Astrocyte (in vitro differentiated cells and primary cell): ENCODE measurements at regions not wholly inside any gene's neighbourhood (a gene's known extent, or its start where the extent isn't known, plus 50 kb on each side); places are given as distances from the start of the nearest gene placed in this dataset.

Experiments
- DNase-seq: peaks from one replicate; pipeline ENCODE4 v3.0.0-alpha.2; 2010; ENCODE audit warnings: low read depth
- FAIRE-seq: peaks from 2 replicates; lab custom pipeline; 2011; peaks lifted over from hg19 to GRCh38; lab: Jason Lieb, UNC
- H2AFZ ChIP-seq: 2 replicates; pipeline ENCODE4 v1.6.0; 2012; ENCODE audit warnings: low read depth, low read length, inconsistent platforms
- H3K27ac ChIP-seq: 2 replicates; pipeline ENCODE4 v1.5.1; 2011; ENCODE audit warnings: low read depth, low read length, inconsistent platforms
- H3K27me3 ChIP-seq: 2 replicates; pipeline ENCODE4 v1.6.0; 2011; ENCODE audit warnings: low read length, inconsistent platforms; ENCODE audit not compliant: insufficient read depth
- H3K36me3 ChIP-seq: 2 replicates; pipeline ENCODE4 v1.5.1; 2011; ENCODE audit warnings: low read length, inconsistent platforms; ENCODE audit not compliant: insufficient read depth
- H3K4me1 ChIP-seq: 2 replicates; pipeline ENCODE4 v1.5.1; 2011; ENCODE audit warnings: low read length, inconsistent platforms; ENCODE audit not compliant: insufficient read depth
- H3K4me2 ChIP-seq: 2 replicates; pipeline ENCODE4 v1.6.0; 2012; ENCODE audit warnings: low read length, inconsistent platforms
- H3K4me3 ChIP-seq: 2 replicates; pipeline ENCODE4 v1.5.1; 2011; ENCODE audit warnings: low read depth, mild to moderate bottlenecking, low read length, inconsistent platforms; ENCODE audit not compliant: insufficient read depth
- H3K79me2 ChIP-seq: 2 replicates; pipeline ENCODE4 v1.6.0; 2012; ENCODE audit warnings: mild to moderate bottlenecking, low read length, inconsistent platforms; ENCODE audit not compliant: insufficient read depth
- H3K9ac ChIP-seq: 2 replicates; pipeline ENCODE4 v1.6.0; 2012; ENCODE audit warnings: mild to moderate bottlenecking, low read length, inconsistent platforms
- H3K9me3 ChIP-seq: 2 replicates; pipeline ENCODE4 v1.5.1; 2012; ENCODE audit warnings: low read depth, mild to moderate bottlenecking, low read length, inconsistent platforms; ENCODE audit not compliant: insufficient read depth
- H4K20me1 ChIP-seq: 2 replicates; pipeline ENCODE4 v1.6.0; 2012; ENCODE audit warnings: low read length, inconsistent platforms; ENCODE audit not compliant: insufficient read depth
- H3K27ac Mint-ChIP-seq: one replicate; pipeline ENCODE4 v1.8.0; 2021; ENCODE audit warnings: mild to moderate bottlenecking, mixed read lengths; ENCODE audit not compliant: unreplicated experiment
- H3K27me3 Mint-ChIP-seq: one replicate; pipeline ENCODE4 v1.8.0; 2021; ENCODE audit warnings: low read depth, mixed read lengths; ENCODE audit not compliant: unreplicated experiment
- H3K36me3 Mint-ChIP-seq: one replicate; pipeline ENCODE4 v1.8.0; 2021; ENCODE audit warnings: low read depth, mixed read lengths; ENCODE audit not compliant: unreplicated experiment
- H3K4me1 Mint-ChIP-seq: one replicate; pipeline ENCODE4 v1.8.0; 2021; ENCODE audit warnings: low read depth, mixed read lengths; ENCODE audit not compliant: unreplicated experiment
- H3K4me3 Mint-ChIP-seq: one replicate; pipeline ENCODE4 v1.8.0; 2021; ENCODE audit warnings: mild to moderate bottlenecking, moderate library complexity, mixed read lengths; ENCODE audit not compliant: unreplicated experiment
- H3K9me3 Mint-ChIP-seq: one replicate; pipeline ENCODE4 v1.8.0; 2021; ENCODE audit warnings: mild to moderate bottlenecking, mixed read lengths; ENCODE audit not compliant: unreplicated experiment
- CTCF ChIP-seq: IDR thresholded peaks from 2 replicates; pipeline ENCODE4 v1.5.1; 2011; ENCODE audit warnings: low read depth, mild to moderate bottlenecking, inconsistent platforms, low read length, moderate library complexity; ENCODE audit not compliant: insufficient read depth
- EZH2 ChIP-seq: IDR thresholded peaks from 2 replicates; pipeline ENCODE4 v1.6.1; 2012; ENCODE audit warnings: mild to moderate bottlenecking, low read length, inconsistent platforms; ENCODE audit not compliant: insufficient read depth

- Histone ChIP-seq H3K27me3 (no peaks in the 10 kb centered on the region), H3K79me2 (no peaks in the 10 kb centered on the region), H3K4me3 (no peak overlapping the region), H3K36me3 (no peaks in the 10 kb centered on the region), H4K20me1 (no peaks in the 10 kb centered on the region), H3K4me1 (peaks cover 39% of the 10 kb centered on the region), H3K9me3 (no peaks in the 10 kb centered on the region), H3K27ac (peak overlapping the region; percentile 99), H2AFZ (no peak overlapping the region), H3K9ac (peak overlapping the region; percentile 84), H3K4me2 (peak overlapping the region; percentile 45)
- no peaks in the 10 kb centered on the region for H3K36me3 Mint-ChIP-seq
- peak; percentile 81 for FAIRE-seq
- peak overlapping the region; percentile 99 for H3K27ac Mint-ChIP-seq
- H3K4me3 Mint-ChIP-seq = no peak overlapping the region
- TF ChIP-seq EZH2 = no peak
- peak; percentile 17 for TF ChIP-seq CTCF
- peaks cover 6% of the 10 kb centered on the region for H3K9me3 Mint-ChIP-seq
- H3K27me3 Mint-ChIP-seq = no peaks in the 10 kb centered on the region
- peaks cover 26% of the 10 kb centered on the region for H3K4me1 Mint-ChIP-seq
- peak; percentile 100 for DNase-seq
These were observed 207.1 kb downstream of the NFATC2 start for GRCh38 chr20:51335329-51335841.

GRCh38 chr20:51334609-51335008 lies 207.9 kb downstream of the NFATC2 start:
- no peaks in the 10 kb centered on the region for H3K27me3 ChIP-seq
- H3K27ac ChIP-seq = peak overlapping the region; percentile 99
- no peak overlapping the region for H3K4me2 ChIP-seq
- TF ChIP-seq EZH2 = no peak
- TF ChIP-seq CTCF = no peak
- Mint-ChIP-seq H3K36me3 (no peaks in the 10 kb centered on the region), H3K4me1 (peaks cover 23% of the 10 kb centered on the region), H3K27ac (peak overlapping the region; percentile 99), H3K9me3 (peaks cover 10% of the 10 kb centered on the region), H3K27me3 (no peaks in the 10 kb centered on the region), H3K4me3 (no peak overlapping the region)
- H3K4me1 ChIP-seq = peaks cover 36% of the 10 kb centered on the region
- H2AFZ ChIP-seq = no peak overlapping the region
- DNase-seq = no peak
- H3K36me3 ChIP-seq = no peaks in the 10 kb centered on the region
- peak overlapping the region; percentile 74 for H3K9ac ChIP-seq
- H3K9me3 ChIP-seq = no peaks in the 10 kb centered on the region
- no peaks in the 10 kb centered on the region for H4K20me1 ChIP-seq
- no peak for FAIRE-seq
- H3K4me3 ChIP-seq = no peak overlapping the region
- no peaks in the 10 kb centered on the region for H3K79me2 ChIP-seq

DNA sequence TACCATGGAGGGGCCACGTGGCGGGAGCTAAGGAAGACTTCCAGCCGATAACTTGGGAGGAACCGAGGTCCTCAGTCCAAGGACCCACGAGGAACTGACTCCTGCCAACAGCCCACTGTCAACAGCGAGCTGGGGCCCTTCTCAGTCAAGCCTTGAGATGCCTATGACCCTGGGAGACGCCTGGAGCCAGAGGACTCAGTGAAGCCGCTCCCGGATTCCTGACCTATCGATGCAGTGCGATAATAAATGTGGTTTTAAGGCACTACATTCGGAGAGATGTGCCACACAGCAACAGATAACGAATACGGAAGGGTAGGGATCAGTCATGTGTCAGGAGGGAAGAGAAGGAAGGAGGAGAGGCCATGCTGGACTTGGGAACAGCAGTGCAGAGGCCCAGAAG lies 208.5 kb downstream of the NFATC2 start:
- no peaks in the 10 kb centered on the region for H3K27me3 ChIP-seq
- no peaks in the 10 kb centered on the region for H3K79me2 ChIP-seq
- H3K27ac ChIP-seq = peak overlapping the region; percentile 99
- H3K27ac Mint-ChIP-seq = peak overlapping the region; percentile 99
- no peaks in the 10 kb centered on the region for H3K9me3 ChIP-seq
- no peak for TF ChIP-seq CTCF
- TF ChIP-seq EZH2 = no peak
- no peak for FAIRE-seq
- no peak overlapping the region for H3K4me2 ChIP-seq
- H3K9me3 Mint-ChIP-seq = peaks cover 14% of the 10 kb centered on the region
- no peaks in the 10 kb centered on the region for H3K36me3 ChIP-seq
- no peak overlapping the region for H3K4me3 ChIP-seq
- peaks cover 19% of the 10 kb centered on the region for H3K4me1 Mint-ChIP-seq
- H3K27me3 Mint-ChIP-seq = no peaks in the 10 kb centered on the region
- peaks cover 30% of the 10 kb centered on the region for H3K4me1 ChIP-seq
- H4K20me1 ChIP-seq = no peaks in the 10 kb centered on the region
- no peak for DNase-seq
- H2AFZ ChIP-seq = no peak overlapping the region
- H3K4me3 Mint-ChIP-seq = no peak overlapping the region
- H3K36me3 Mint-ChIP-seq = peaks cover 4% of the 10 kb centered on the region
- H3K9ac ChIP-seq = peak overlapping the region; percentile 74
